ENCODE measurements at regions not wholly inside any gene's neighbourhood (a gene's known extent, or its start where the extent isn't known, plus 50 kb on each side); places are given as distances from the start of the nearest gene placed in this dataset.

GRCh38 chr18:44232500-44232899, 448.2 kb upstream of the SETBP1 start:
- DNase-seq (ENCODE audit: low read depth in 2 of 2): no peak
- Histone ChIP-seq H4K20me1 (ENCODE audit: control insufficient read depth, extremely low read depth, insufficient read depth, low read length) (no peaks in the 10 kb centered on the region), H3K27ac (ENCODE audit: insufficient read depth, low read length) (no peak overlapping the region), H2AFZ (ENCODE audit: low read length) (no peak overlapping the region), H3K9ac (ENCODE audit: insufficient read depth, low read length) (no peak overlapping the region), H3K4me2 (ENCODE audit: extremely low read depth, insufficient read depth, low read length) (no peak overlapping the region), H3K4me1 (ENCODE audit: control insufficient read depth, extremely low read depth, insufficient read depth, low read length) (no peaks in the 10 kb centered on the region), H3K79me2 (ENCODE audit: control insufficient read depth, insufficient read depth, low read length) (no peaks in the 10 kb centered on the region), H3K36me3 (ENCODE audit: control insufficient read depth, insufficient read depth, low read length) (no peaks in the 10 kb centered on the region), H3K9me3 (ENCODE audit: control insufficient read depth, insufficient read depth, low read depth, low read length) (no peaks in the 10 kb centered on the region), H3K27me3 (ENCODE audit: control insufficient read depth, insufficient read depth, low read length) (no peaks in the 10 kb centered on the region), H3K4me3 (replicated peaks in 1 of 4; ENCODE audit: control extremely low read depth in 1 of 4, insufficient read depth in 1 of 4, low read depth in 3 of 4, low read length in 4 of 4) (no peak overlapping the region)
- TF ChIP-seq CTCF (conservative IDR thresholded peaks at IDR 0.05 in 1 of 2, IDR thresholded peaks at IDR 0.05 in 1 of 2; ENCODE audit: low read depth in 1 of 2, low read length in 2 of 2) (no peak), EZH2 (IDR thresholded peaks at IDR 0.05; ENCODE audit: low read length, missing control alignments) (no peak)

GRCh38 chr18:44238454-44238853, 442.2 kb upstream of the SETBP1 start:
- no peak for TF ChIP-seq CTCF (conservative IDR thresholded peaks at IDR 0.05 in 1 of 2, IDR thresholded peaks at IDR 0.05 in 1 of 2; ENCODE audit: low read depth in 1 of 2, low read length in 2 of 2)
- TF ChIP-seq EZH2 (IDR thresholded peaks at IDR 0.05; ENCODE audit: low read length, missing control alignments): no peak
- no peak overlapping the region for H2AFZ ChIP-seq (ENCODE audit: low read length)
- H3K9ac ChIP-seq (ENCODE audit: insufficient read depth, low read length): no peak overlapping the region
- H3K27ac ChIP-seq (ENCODE audit: insufficient read depth, low read length): no peak overlapping the region
- no peaks in the 10 kb centered on the region for H3K4me1 ChIP-seq (ENCODE audit: control insufficient read depth, extremely low read depth, insufficient read depth, low read length)
- H3K79me2 ChIP-seq (ENCODE audit: control insufficient read depth, insufficient read depth, low read length): no peaks in the 10 kb centered on the region
- no peak overlapping the region for H3K4me2 ChIP-seq (ENCODE audit: extremely low read depth, insufficient read depth, low read length)
- no peaks in the 10 kb centered on the region for H3K9me3 ChIP-seq (ENCODE audit: control insufficient read depth, insufficient read depth, low read depth, low read length)
- no peak overlapping the region for H3K4me3 ChIP-seq (replicated peaks in 1 of 4; ENCODE audit: control extremely low read depth in 1 of 4, insufficient read depth in 1 of 4, low read depth in 3 of 4, low read length in 4 of 4)
- DNase-seq (ENCODE audit: low read depth in 2 of 2): peak in 1 of 2 donors; percentile 59
- H4K20me1 ChIP-seq (ENCODE audit: control insufficient read depth, extremely low read depth, insufficient read depth, low read length): no peaks in the 10 kb centered on the region
- no peaks in the 10 kb centered on the region for H3K27me3 ChIP-seq (ENCODE audit: control insufficient read depth, insufficient read depth, low read length)
- no peaks in the 10 kb centered on the region for H3K36me3 ChIP-seq (ENCODE audit: control insufficient read depth, insufficient read depth, low read length)

GRCh38 chr18:44238911-44239310, 441.8 kb upstream of the SETBP1 start:
- Histone ChIP-seq H3K36me3 (ENCODE audit: control insufficient read depth, insufficient read depth, low read length) (no peaks in the 10 kb centered on the region), H3K4me3 (replicated peaks in 1 of 4; ENCODE audit: control extremely low read depth in 1 of 4, insufficient read depth in 1 of 4, low read depth in 3 of 4, low read length in 4 of 4) (no peak overlapping the region), H3K79me2 (ENCODE audit: control insufficient read depth, insufficient read depth, low read length) (no peaks in the 10 kb centered on the region), H3K9me3 (ENCODE audit: control insufficient read depth, insufficient read depth, low read depth, low read length) (no peaks in the 10 kb centered on the region), H4K20me1 (ENCODE audit: control insufficient read depth, extremely low read depth, insufficient read depth, low read length) (no peaks in the 10 kb centered on the region), H3K4me1 (ENCODE audit: control insufficient read depth, extremely low read depth, insufficient read depth, low read length) (no peaks in the 10 kb centered on the region), H3K27me3 (ENCODE audit: control insufficient read depth, insufficient read depth, low read length) (no peaks in the 10 kb centered on the region), H3K9ac (ENCODE audit: insufficient read depth, low read length) (no peak overlapping the region), H3K4me2 (ENCODE audit: extremely low read depth, insufficient read depth, low read length) (no peak overlapping the region), H2AFZ (ENCODE audit: low read length) (no peak overlapping the region), H3K27ac (ENCODE audit: insufficient read depth, low read length) (no peak overlapping the region)
- TF ChIP-seq EZH2 (IDR thresholded peaks at IDR 0.05; ENCODE audit: low read length, missing control alignments) (no peak), CTCF (conservative IDR thresholded peaks at IDR 0.05 in 1 of 2, IDR thresholded peaks at IDR 0.05 in 1 of 2; ENCODE audit: low read depth in 1 of 2, low read length in 2 of 2) (no peak)
- peak in 1 of 2 donors; percentile 53 for DNase-seq (ENCODE audit: low read depth in 2 of 2)
